ENCODE measurements at regions not wholly inside any gene's neighbourhood (a gene's known extent, or its start where the extent isn't known, plus 50 kb on each side); places are given as distances from the start of the nearest gene placed in this dataset.

GRCh38 chr2:59761966-59762365, 791.5 kb downstream of the BCL11A start:
- no peaks in the 10 kb centered on the region for H3K4me1 ChIP-seq (ENCODE audit: control insufficient read depth, insufficient read depth, low read length)
- 57 to 72% methylated on average over 1 of the region's 1 CpG for WGBS, 2 experiments (ENCODE audit: insufficient coverage in 1 of 2, insufficient read length in 1 of 2)
- no peaks in the 10 kb centered on the region for H3K27me3 Mint-ChIP-seq (ENCODE audit: insufficient read depth)
- H3K36me3 ChIP-seq (ENCODE audit: control insufficient read depth, insufficient read depth, low read length) = no peaks in the 10 kb centered on the region
- DNase-seq = no peak
- no peaks in the 10 kb centered on the region for H3K9me3 ChIP-seq (ENCODE audit: control insufficient read depth, low read length)
- no peak overlapping the region for H3K4me3 Mint-ChIP-seq
- TF ChIP-seq CTCF (conservative IDR thresholded peaks at IDR 0.05) = peak; percentile 40
- no peaks in the 10 kb centered on the region for H3K9me3 Mint-ChIP-seq
- H3K9ac ChIP-seq (ENCODE audit: extremely low read depth, low read length, poor library complexity, severe bottlenecking) = no peak overlapping the region
- no peak overlapping the region for H3K4me3 ChIP-seq (ENCODE audit: low read length)
- peaks cover 10% of the 10 kb centered on the region for H3K4me1 Mint-ChIP-seq
- H3K27ac Mint-ChIP-seq = no peak overlapping the region
- no peaks in the 10 kb centered on the region for H3K36me3 Mint-ChIP-seq (ENCODE audit: low read depth)
- no peak overlapping the region for H3K27ac ChIP-seq (ENCODE audit: low read depth, low read length)
- no peaks in the 10 kb centered on the region for H3K27me3 ChIP-seq (ENCODE audit: control insufficient read depth, insufficient read depth, low read length, poor library complexity, severe bottlenecking)

- 90 to 95% methylated on average over 2 to 5 of the region's 5 CpGs for whole genome bisulfite sequencing, 2 experiments (ENCODE audit: insufficient coverage in 1 of 2, insufficient read length in 1 of 2)
- no peaks in the 10 kb centered on the region for H3K27me3 ChIP-seq (ENCODE audit: control insufficient read depth, insufficient read depth, low read length, poor library complexity, severe bottlenecking)
- H3K4me1 ChIP-seq (ENCODE audit: control insufficient read depth, insufficient read depth, low read length) = no peaks in the 10 kb centered on the region
- H3K9ac ChIP-seq (ENCODE audit: extremely low read depth, low read length, poor library complexity, severe bottlenecking) = no peak overlapping the region
- no peak for TF ChIP-seq CTCF (conservative IDR thresholded peaks at IDR 0.05)
- no peak for DNase-seq
- no peaks in the 10 kb centered on the region for H3K27me3 Mint-ChIP-seq (ENCODE audit: insufficient read depth)
- H3K27ac ChIP-seq (ENCODE audit: low read depth, low read length) = no peak overlapping the region
- H3K36me3 Mint-ChIP-seq (ENCODE audit: low read depth) = no peaks in the 10 kb centered on the region
- no peak overlapping the region for H3K27ac Mint-ChIP-seq
- H3K4me1 Mint-ChIP-seq = peaks cover 15% of the 10 kb centered on the region
- H3K36me3 ChIP-seq (ENCODE audit: control insufficient read depth, insufficient read depth, low read length) = no peaks in the 10 kb centered on the region
- H3K4me3 Mint-ChIP-seq = no peak overlapping the region
- no peaks in the 10 kb centered on the region for H3K9me3 ChIP-seq (ENCODE audit: control insufficient read depth, low read length)
- no peak overlapping the region for H3K4me3 ChIP-seq (ENCODE audit: low read length)
- no peaks in the 10 kb centered on the region for H3K9me3 Mint-ChIP-seq
These were observed 797.3 kb downstream of the BCL11A start for GRCh38 chr2:59756150-59756549.

- no peaks in the 10 kb centered on the region for H3K9me3 Mint-ChIP-seq
- Histone ChIP-seq H3K36me3 (ENCODE audit: control insufficient read depth, insufficient read depth, low read length) (no peaks in the 10 kb centered on the region), H3K4me1 (ENCODE audit: control insufficient read depth, insufficient read depth, low read length) (no peaks in the 10 kb centered on the region), H3K27me3 (ENCODE audit: control insufficient read depth, insufficient read depth, low read length, poor library complexity, severe bottlenecking) (no peaks in the 10 kb centered on the region), H3K9me3 (ENCODE audit: control insufficient read depth, low read length) (no peaks in the 10 kb centered on the region), H3K4me3 (ENCODE audit: low read length) (no peak overlapping the region), H3K9ac (ENCODE audit: extremely low read depth, low read length, poor library complexity, severe bottlenecking) (no peak overlapping the region), H3K27ac (ENCODE audit: low read depth, low read length) (no peak overlapping the region)
- no peak overlapping the region for H3K27ac Mint-ChIP-seq
- TF ChIP-seq CTCF (conservative IDR thresholded peaks at IDR 0.05) = peak; percentile 80
- peak; percentile 89 for DNase-seq
- no peaks in the 10 kb centered on the region for H3K27me3 Mint-ChIP-seq (ENCODE audit: insufficient read depth)
- H3K36me3 Mint-ChIP-seq (ENCODE audit: low read depth) = no peaks in the 10 kb centered on the region
- WGBS, 2 experiments (ENCODE audit: insufficient coverage in 1 of 2, insufficient read length in 1 of 2) = 81 to 87% methylated on average over 3 to 9 of the region's 9 CpGs
- H3K4me1 Mint-ChIP-seq = peaks cover 32% of the 10 kb centered on the region
- H3K4me3 Mint-ChIP-seq = no peak overlapping the region
These were observed 799.3 kb downstream of the BCL11A start for GRCh38 chr2:59754011-59754735.

Data from endodermal cell (in vitro differentiated cells).